Body of pancreas (tissue), 4 donors: ENCODE measurements at regions not wholly inside any gene's neighbourhood (a gene's known extent, or its start where the extent isn't known, plus 50 kb on each side); places are given as distances from the start of the nearest gene placed in this dataset.
A peak's percentile ranks its signal among the peaks of the same experiment; 100 is the strongest.

ENCODE experiments used
- ATAC-seq: fragments of 150-250 bp; one replicate; pipeline ENCODE4 v1.9.1; 2016
- DNase-seq, 4 donors: peaks; one replicate each; pipeline ENCODE4 v3.0.0-alpha.2; 2019
- H3K27ac ChIP-seq, 4 donors: fragments of 200-600 bp; sonication (generic); 1 replicate in 3 of 4; 2 replicates in 1 of 4; pipeline versions ENCODE4 v1.5.1 to v1.6.1; 2016 to 2019; ENCODE audit warnings: mild to moderate bottlenecking in 1 of 4, mixed read lengths in 1 of 4, moderate library complexity in 1 of 4
- H3K27me3 ChIP-seq, 2 donors: fragments of 200-600 bp; sonication (generic); one replicate each; pipeline ENCODE4 v1.6.0; 2016; ENCODE audit warnings: mild to moderate bottlenecking in 1 of 2
- H3K36me3 ChIP-seq, 2 donors: fragments of 200-600 bp; sonication (generic); replicated peaks in 1 of 2; 2 replicates each; pipeline ENCODE4 v1.5.1; 2016; ENCODE audit warnings: low read depth in 2 of 2; ENCODE audit not compliant: insufficient read depth in 1 of 2
- H3K4me1 ChIP-seq: fragments of 200-600 bp; sonication (generic); one replicate; pipeline ENCODE4 v1.6.0; 2016
- H3K4me3 ChIP-seq, 2 donors: fragments of 200-600 bp; sonication (generic); 1 replicate in 1 of 2; 2 replicates in 1 of 2; pipeline ENCODE4 v1.5.1; 2016 to 2019
- H3K9me3 ChIP-seq, 3 donors: fragments of 200-600 bp; sonication (generic); 1 replicate in 2 of 3; 2 replicates in 1 of 3; pipeline ENCODE4 v1.5.1; 2016
- POLR2A ChIP-seq, 3 donors: fragments of 450-650 bp; IDR thresholded peaks; one replicate each; pipeline ENCODE4 v1.6.1; 2016; ENCODE audit warnings: antibody characterized with exemption in 3 of 3, mild to moderate bottlenecking in 2 of 3
- WGBS, 2 donors: methylation state at CpG; one replicate each; pipeline ENCODE4 v1.1.5; 2017; 5-methylcytosine and 5-hydroxymethylcytosine counted together
- intact Hi-C: fragments of 100-400 bp; cut with DNase I; formaldehyde crosslinking; loops from one replicate; pipeline ENCODE4 v1.15.1; 2023
- TF ChIP-seq, protein P1 (sequence below), 7 experiments: fragments of 450-650 bp in 4 of 7; fragments of 200-600 bp in 3 of 7; sonication (generic) in 3 of 7; IDR thresholded peaks; one replicate each; pipeline ENCODE4 v1.5.1; 2016 to 2019; ENCODE audit warnings: antibody characterized with exemption in 7 of 7

DNA sequence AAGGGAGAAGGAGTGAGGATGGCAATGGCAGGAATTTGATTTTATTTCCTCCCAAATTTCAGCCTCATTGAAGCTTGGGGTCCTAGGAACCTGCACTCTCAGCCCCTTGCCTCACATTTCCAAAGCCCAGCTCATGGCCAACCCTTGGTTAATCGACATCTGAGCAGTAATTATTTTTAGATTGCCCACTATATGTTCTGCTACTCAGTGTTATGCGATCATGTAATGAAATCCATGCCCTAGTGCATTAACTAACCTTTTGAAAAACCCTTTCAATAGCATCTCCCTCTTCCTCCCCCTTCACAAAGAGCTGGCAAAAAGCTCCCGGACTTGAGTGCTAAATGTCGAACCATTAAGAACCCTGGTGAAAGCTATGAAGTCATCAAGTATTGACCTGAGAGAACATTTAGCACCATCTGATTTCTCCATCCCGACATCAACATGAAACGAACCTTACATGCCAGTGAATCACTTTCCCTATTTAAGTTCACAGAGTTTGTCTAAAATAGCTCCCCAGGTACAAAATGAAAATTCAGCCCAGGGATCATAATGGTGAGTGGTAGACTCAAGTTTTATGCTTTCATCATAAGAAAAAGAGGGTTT is 59.2 kb upstream of the RPS6KA3 start:
- Histone ChIP-seq H3K27me3 (no peaks in the 10 kb centered on the region), H3K36me3 (no peaks in the 10 kb centered on the region), H3K4me1 (no peaks in the 10 kb centered on the region), H3K27ac (no peak overlapping the region), H3K9me3 (no peaks in the 10 kb centered on the region), H3K4me3 (no peak overlapping the region)
- no peak for ATAC-seq
- DNase-seq: no peak
- intact Hi-C loops: no loop called here
- 89 to 96% methylated on average over 6 of the region's 6 CpGs for WGBS, 2 donors
- TF ChIP-seq POLR2A (IDR thresholded peaks at IDR 0.05): no peak
- TF ChIP-seq, protein P1, sequence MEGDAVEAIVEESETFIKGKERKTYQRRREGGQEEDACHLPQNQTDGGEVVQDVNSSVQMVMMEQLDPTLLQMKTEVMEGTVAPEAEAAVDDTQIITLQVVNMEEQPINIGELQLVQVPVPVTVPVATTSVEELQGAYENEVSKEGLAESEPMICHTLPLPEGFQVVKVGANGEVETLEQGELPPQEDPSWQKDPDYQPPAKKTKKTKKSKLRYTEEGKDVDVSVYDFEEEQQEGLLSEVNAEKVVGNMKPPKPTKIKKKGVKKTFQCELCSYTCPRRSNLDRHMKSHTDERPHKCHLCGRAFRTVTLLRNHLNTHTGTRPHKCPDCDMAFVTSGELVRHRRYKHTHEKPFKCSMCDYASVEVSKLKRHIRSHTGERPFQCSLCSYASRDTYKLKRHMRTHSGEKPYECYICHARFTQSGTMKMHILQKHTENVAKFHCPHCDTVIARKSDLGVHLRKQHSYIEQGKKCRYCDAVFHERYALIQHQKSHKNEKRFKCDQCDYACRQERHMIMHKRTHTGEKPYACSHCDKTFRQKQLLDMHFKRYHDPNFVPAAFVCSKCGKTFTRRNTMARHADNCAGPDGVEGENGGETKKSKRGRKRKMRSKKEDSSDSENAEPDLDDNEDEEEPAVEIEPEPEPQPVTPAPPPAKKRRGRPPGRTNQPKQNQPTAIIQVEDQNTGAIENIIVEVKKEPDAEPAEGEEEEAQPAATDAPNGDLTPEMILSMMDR (IDR thresholded peaks at IDR 0.05): no peak

DNA sequence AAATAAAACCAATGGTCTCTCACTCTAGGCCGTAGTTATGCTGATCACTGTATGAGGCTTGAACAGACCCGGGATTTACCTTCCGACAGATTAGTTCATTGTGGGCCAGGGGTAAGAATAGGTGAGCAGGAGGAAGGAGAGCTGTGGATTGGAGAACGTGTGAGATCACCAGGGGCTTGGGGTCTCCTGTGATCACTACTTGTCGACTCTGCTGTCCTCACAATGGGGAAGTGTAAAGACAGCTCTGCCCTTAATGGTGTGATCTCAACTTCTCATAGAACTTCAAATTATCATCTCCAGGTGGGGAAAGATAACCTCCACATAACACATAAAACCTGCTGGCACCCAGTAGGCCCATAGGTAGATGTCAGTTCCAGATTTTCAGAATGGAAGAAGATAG is 56.2 kb upstream of the RPS6KA3 start:
- no peaks in the 10 kb centered on the region for H3K27me3 ChIP-seq
- TF ChIP-seq, protein P1 (IDR thresholded peaks at IDR 0.05): no peak
- no peak for TF ChIP-seq POLR2A (IDR thresholded peaks at IDR 0.05)
- H3K36me3 ChIP-seq: no peaks in the 10 kb centered on the region
- 69 to 74% methylated on average over 4 to 5 of the region's 5 CpGs for WGBS, 2 donors
- no peak for ATAC-seq
- H3K4me1 ChIP-seq: no peaks in the 10 kb centered on the region
- no peak overlapping the region for H3K4me3 ChIP-seq
- no peak overlapping the region for H3K27ac ChIP-seq
- intact Hi-C loops: no loop called here
- DNase-seq: no peak
- H3K9me3 ChIP-seq: no peaks in the 10 kb centered on the region

DNA sequence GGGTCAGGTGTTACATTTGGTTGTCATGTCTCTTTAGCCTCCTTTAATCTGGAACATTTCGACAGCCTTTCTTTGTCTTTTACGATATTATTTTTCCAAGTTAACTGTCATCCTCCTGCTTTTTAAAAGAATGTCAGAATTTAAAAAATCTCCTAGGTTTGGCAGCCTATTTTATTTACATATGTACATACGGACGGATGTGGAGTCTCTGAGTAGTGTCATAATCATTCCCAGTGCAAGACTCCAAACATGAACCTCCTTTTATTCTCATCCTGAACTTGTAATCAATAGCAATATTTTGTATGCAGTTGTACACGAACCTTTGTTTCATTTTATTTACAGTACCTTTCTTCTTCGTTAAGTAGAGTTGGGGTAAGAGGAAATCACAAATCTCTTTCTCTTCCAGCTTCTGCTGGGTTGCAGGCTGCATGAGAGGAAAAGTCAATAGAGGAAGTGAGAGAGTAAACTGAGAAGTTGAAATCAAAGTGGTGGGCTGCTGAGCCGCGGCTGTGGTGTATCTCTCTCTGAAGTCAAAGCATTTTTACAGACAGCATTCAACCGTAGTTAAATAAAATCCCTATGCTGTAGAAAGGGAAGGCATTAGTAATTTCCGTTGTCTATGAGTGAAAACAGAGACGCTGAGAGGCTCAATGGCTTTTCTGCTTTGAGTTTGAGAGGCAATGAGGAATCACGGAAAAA is 53.9 kb upstream of the RPS6KA3 start:
- intact Hi-C loops: no loop called here
- Histone ChIP-seq H3K9me3 (no peaks in the 10 kb centered on the region), H3K4me3 (no peak overlapping the region), H3K36me3 (no peaks in the 10 kb centered on the region), H3K27me3 (no peaks in the 10 kb centered on the region), H3K4me1 (no peaks in the 10 kb centered on the region), H3K27ac (no peak overlapping the region)
- TF ChIP-seq POLR2A (IDR thresholded peaks at IDR 0.05): no peak
- TF ChIP-seq, protein P1 (IDR thresholded peaks at IDR 0.05): no peak
- peak in 1 of 4 donors; percentile 12 for DNase-seq
- ATAC-seq: no peak
- WGBS, 2 donors: 31 to 34% methylated on average over 12 of the region's 12 CpGs

DNA sequence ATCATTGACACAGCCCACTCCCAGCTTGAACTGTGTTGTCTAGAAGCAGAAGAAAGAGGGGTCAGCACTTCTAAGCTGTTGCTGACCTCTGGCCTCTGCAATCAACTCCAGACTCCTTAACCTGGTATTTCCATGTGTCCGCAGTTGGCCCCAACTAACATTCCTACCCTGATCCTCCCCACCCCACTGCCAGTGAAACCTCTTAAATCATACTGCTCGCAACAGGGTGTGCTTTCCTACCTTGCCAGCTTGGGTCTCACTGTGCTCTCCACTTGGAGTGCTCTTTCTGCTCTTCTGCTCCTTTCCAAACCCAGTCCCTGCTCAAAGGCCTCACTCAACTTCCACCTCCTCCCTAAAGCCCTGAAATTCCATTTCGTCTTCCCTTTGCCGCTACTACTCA is 52.3 kb upstream of the RPS6KA3 start:
- DNase-seq (no peak), ATAC-seq (no peak)
- Histone ChIP-seq H3K27ac (no peak overlapping the region), H3K4me1 (no peaks in the 10 kb centered on the region), H3K36me3 (no peaks in the 10 kb centered on the region), H3K4me3 (no peak overlapping the region), H3K27me3 (no peaks in the 10 kb centered on the region), H3K9me3 (no peaks in the 10 kb centered on the region)
- TF ChIP-seq, protein P1 (IDR thresholded peaks at IDR 0.05): no peak
- no peak for TF ChIP-seq POLR2A (IDR thresholded peaks at IDR 0.05)
- 96 to 100% methylated on average over 4 of the region's 4 CpGs for WGBS, 2 donors
- intact Hi-C loops: no loop called here

DNA sequence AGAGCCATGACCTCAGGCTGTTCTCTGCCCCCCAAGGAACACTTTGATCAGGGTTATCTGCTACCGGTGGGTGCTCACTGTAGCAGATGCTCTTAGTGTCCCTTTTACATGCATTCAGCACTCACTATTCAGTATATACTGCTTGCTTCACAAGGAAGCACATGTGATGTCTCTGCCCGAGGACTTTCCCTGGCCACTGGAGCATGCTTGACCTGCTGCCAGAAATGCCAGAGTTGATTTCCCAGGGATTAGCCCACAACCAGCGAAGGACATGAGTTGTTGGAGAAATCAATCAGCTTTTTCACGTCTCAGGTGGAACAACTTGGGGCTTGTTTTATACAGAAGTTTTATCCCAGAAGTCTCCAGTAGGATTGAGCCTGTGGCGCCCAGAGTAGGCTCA is 51.2 kb upstream of the RPS6KA3 start:
- no peaks in the 10 kb centered on the region for H3K27me3 ChIP-seq
- 45 to 83% methylated on average over 1 to 5 of the region's 5 CpGs for WGBS, 2 donors
- H3K27ac ChIP-seq: peak overlapping the region in 1 of 4 donors; percentile 17
- ATAC-seq (peak; percentile 74), DNase-seq (peak; percentile 18 to 55 (median 43))
- no peaks in the 10 kb centered on the region for H3K4me1 ChIP-seq
- TF ChIP-seq, protein P1 (IDR thresholded peaks at IDR 0.05): no peak
- TF ChIP-seq POLR2A (IDR thresholded peaks at IDR 0.05): no peak
- intact Hi-C loops: no loop called here
- H3K4me3 ChIP-seq: no peak overlapping the region
- no peaks in the 10 kb centered on the region for H3K36me3 ChIP-seq
- H3K9me3 ChIP-seq: no peaks in the 10 kb centered on the region
